ENCODE measurements at regions not wholly inside any gene's neighbourhood (a gene's known extent, or its start where the extent isn't known, plus 50 kb on each side); places are given as distances from the start of the nearest gene placed in this dataset.

GRCh38 chr22:47773635-47774034 lies 1011.2 kb downstream of the TBC1D22A start:
- TF ChIP-seq EZH2phosphoT487 (IDR thresholded peaks at IDR 0.05; ENCODE audit: unreplicated experiment) (no peak), CTCF (conservative IDR thresholded peaks at IDR 0.05; ENCODE audit: low read depth in 2 of 2) (no peak), POLR2AphosphoS5 (IDR thresholded peaks at IDR 0.05; ENCODE audit: low read depth) (no peak), ETS1 (IDR thresholded peaks at IDR 0.05) (no peak), NANOG (IDR thresholded peaks at IDR 0.05; ENCODE audit: borderline replicate concordance) (no peak), EZH2 (IDR thresholded peaks at IDR 0.05; ENCODE audit: low read depth, unreplicated experiment) (no peak), CREB1 (CRISPR knock-in tag; IDR thresholded peaks at IDR 0.05; ENCODE audit: low read depth) (no peak), REST (IDR thresholded peaks at IDR 0.05; ENCODE audit: unreplicated experiment) (no peak), JUNB (IDR thresholded peaks at IDR 0.05; ENCODE audit: unreplicated experiment) (no peak), STAT1 (IDR thresholded peaks at IDR 0.05; ENCODE audit: unreplicated experiment) (no peak), ZNF331 (CRISPR knock-in tag; IDR thresholded peaks at IDR 0.05; ENCODE audit: low read depth) (no peak), ZNF114 (CRISPR knock-in tag; IDR thresholded peaks at IDR 0.05) (no peak), ZNF462 (CRISPR knock-in tag; IDR thresholded peaks at IDR 0.05) (no peak)

All from GM23338 (cell line).